DOHH2 (cell line): ENCODE measurements at regions not wholly inside any gene's neighbourhood (a gene's known extent, or its start where the extent isn't known, plus 50 kb on each side); places are given as distances from the start of the nearest gene placed in this dataset.

Experiments
- EZH2phosphoT487 ChIP-seq: fragments of 200-600 bp; sonication (generic); IDR thresholded peaks from 2 replicates; pipeline ENCODE4 v1.6.1; 2017; ENCODE audit warnings: borderline replicate concordance, mild to moderate bottlenecking, antibody characterized with exemption, low read length, moderate library complexity, mixed read lengths
- TF ChIP-seq, protein P1 (sequence below): fragments of 200-600 bp; sonication (generic); IDR thresholded peaks from one replicate; pipeline ENCODE4 v1.5.1; 2014; ENCODE audit warnings: antibody characterized with exemption, mild to moderate bottlenecking, low read depth, low read length; ENCODE audit not compliant: poor library complexity, severe bottlenecking

DNA sequence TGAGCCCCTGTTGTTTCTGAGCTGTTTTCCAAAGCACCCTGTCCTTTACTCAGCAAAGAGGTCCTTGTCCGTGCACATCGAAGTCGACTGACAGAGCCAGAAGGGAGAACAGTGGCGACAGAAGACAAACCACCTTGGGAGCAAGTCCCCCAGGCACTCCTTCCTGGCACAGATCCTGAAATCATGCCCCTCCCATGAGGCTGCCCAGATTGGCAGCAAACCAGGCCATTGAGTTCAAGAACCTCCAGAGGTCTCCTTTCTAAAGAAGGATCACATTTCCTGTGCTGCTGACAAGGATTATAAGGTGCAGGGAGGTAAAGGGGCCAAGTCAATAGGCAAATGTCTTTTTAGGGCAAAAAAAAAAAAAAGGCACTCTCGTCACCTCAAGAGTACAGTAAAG lies 84.7 kb upstream of the HIVEP3 start:
- TF ChIP-seq, protein P1, sequence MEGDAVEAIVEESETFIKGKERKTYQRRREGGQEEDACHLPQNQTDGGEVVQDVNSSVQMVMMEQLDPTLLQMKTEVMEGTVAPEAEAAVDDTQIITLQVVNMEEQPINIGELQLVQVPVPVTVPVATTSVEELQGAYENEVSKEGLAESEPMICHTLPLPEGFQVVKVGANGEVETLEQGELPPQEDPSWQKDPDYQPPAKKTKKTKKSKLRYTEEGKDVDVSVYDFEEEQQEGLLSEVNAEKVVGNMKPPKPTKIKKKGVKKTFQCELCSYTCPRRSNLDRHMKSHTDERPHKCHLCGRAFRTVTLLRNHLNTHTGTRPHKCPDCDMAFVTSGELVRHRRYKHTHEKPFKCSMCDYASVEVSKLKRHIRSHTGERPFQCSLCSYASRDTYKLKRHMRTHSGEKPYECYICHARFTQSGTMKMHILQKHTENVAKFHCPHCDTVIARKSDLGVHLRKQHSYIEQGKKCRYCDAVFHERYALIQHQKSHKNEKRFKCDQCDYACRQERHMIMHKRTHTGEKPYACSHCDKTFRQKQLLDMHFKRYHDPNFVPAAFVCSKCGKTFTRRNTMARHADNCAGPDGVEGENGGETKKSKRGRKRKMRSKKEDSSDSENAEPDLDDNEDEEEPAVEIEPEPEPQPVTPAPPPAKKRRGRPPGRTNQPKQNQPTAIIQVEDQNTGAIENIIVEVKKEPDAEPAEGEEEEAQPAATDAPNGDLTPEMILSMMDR = no peak
- no peak for TF ChIP-seq EZH2phosphoT487
